ENCODE measurements at regions not wholly inside any gene's neighbourhood (a gene's known extent, or its start where the extent isn't known, plus 50 kb on each side); places are given as distances from the start of the nearest gene placed in this dataset.

- TF ChIP-seq POLR2A (IDR thresholded peaks at IDR 0.05; ENCODE audit: low read length) (no peak), GATA1 (IDR thresholded peaks at IDR 0.05; ENCODE audit: low read depth, low read length) (no peak)
Observed at GRCh38 chr4:33579951-33580350, 2664.4 kb downstream of the ARAP2 start.
